HEK293T (cell line): ENCODE measurements at regions not wholly inside any gene's neighbourhood (a gene's known extent, or its start where the extent isn't known, plus 50 kb on each side); places are given as distances from the start of the nearest gene placed in this dataset.

ENCODE experiments used
- ARNT ChIP-seq: fragments of 450-650 bp; IDR thresholded peaks from 2 replicates; pipeline ENCODE4 v1.6.1; 2017; ENCODE audit warnings: mild to moderate bottlenecking
- BHLHE40 ChIP-seq: fragments of 450-650 bp; IDR thresholded peaks from 2 replicates; pipeline ENCODE4 v1.6.1; 2016; ENCODE audit warnings: mild to moderate bottlenecking, moderate library complexity, borderline replicate concordance
- CTBP1 ChIP-seq: fragments of 450-650 bp; IDR thresholded peaks from 2 replicates; pipeline ENCODE4 v1.6.1; 2016; ENCODE audit warnings: borderline replicate concordance
- ELF4 ChIP-seq: fragments of 450-650 bp; IDR thresholded peaks from 2 replicates; pipeline ENCODE4 v1.6.1; 2017; ENCODE audit warnings: antibody characterized with exemption
- FOXA1 ChIP-seq: fragments of 450-650 bp; IDR thresholded peaks from 2 replicates; pipeline ENCODE4 v1.6.1; 2016; ENCODE audit warnings: mild to moderate bottlenecking
- FOXK2 ChIP-seq: fragments of 450-650 bp; IDR thresholded peaks from 2 replicates; pipeline ENCODE4 v1.6.1; 2016; ENCODE audit warnings: mild to moderate bottlenecking
- FOXM1 ChIP-seq: fragments of 450-650 bp; IDR thresholded peaks from 2 replicates; pipeline ENCODE4 v1.6.1; 2017; ENCODE audit warnings: mild to moderate bottlenecking, borderline replicate concordance
- NFRKB ChIP-seq: fragments of 450-650 bp; IDR thresholded peaks from 2 replicates; pipeline ENCODE4 v1.6.1; 2016; ENCODE audit warnings: mild to moderate bottlenecking, moderate library complexity
- PKNOX1 ChIP-seq: fragments of 450-650 bp; IDR thresholded peaks from 2 replicates; pipeline ENCODE4 v1.6.1; 2016
- SP1 ChIP-seq: fragments of 450-650 bp; IDR thresholded peaks from 2 replicates; pipeline ENCODE4 v1.6.1; 2017
- SUZ12 ChIP-seq: fragments of 450-650 bp; IDR thresholded peaks from 2 replicates; pipeline ENCODE4 v1.6.1; 2016; ENCODE audit warnings: mild to moderate bottlenecking
- TARDBP ChIP-seq: fragments of 450-650 bp; IDR thresholded peaks from 2 replicates; pipeline ENCODE4 v1.6.1; 2016
- ZNF384 ChIP-seq: fragments of 450-650 bp; IDR thresholded peaks from 2 replicates; pipeline ENCODE4 v1.6.1; 2016

- TF ChIP-seq FOXA1, result no peak
- TF ChIP-seq PKNOX1, result no peak
- TF ChIP-seq TARDBP, result no peak
- TF ChIP-seq SP1, result no peak
- TF ChIP-seq BHLHE40, result no peak
- TF ChIP-seq NFRKB, result no peak
- TF ChIP-seq FOXM1, result no peak
- TF ChIP-seq FOXK2, result no peak
- no peak for TF ChIP-seq CTBP1
- TF ChIP-seq ZNF384, result no peak
- no peak for TF ChIP-seq SUZ12
- TF ChIP-seq ELF4, result no peak
- TF ChIP-seq ARNT, result no peak
Measured at GRCh38 chr7:29649028-29649716, 85.5 kb downstream of the PRR15 start.
